Uterus (tissue), 3 donors: ENCODE measurements at regions not wholly inside any gene's neighbourhood (a gene's known extent, or its start where the extent isn't known, plus 50 kb on each side); places are given as distances from the start of the nearest gene placed in this dataset.

ENCODE experiments used
- DNase-seq, 2 donors: peaks; one replicate each; pipeline ENCODE4 v3.0.0-alpha.2; 2019 to 2020
- H3K27ac ChIP-seq, 2 donors: fragments of 200-600 bp; sonication (generic); 1 replicate in 1 of 2; 2 replicates in 1 of 2; pipeline ENCODE4 v1.5.1; 2016 to 2018
- H3K27me3 ChIP-seq, 2 donors: fragments of 200-600 bp; sonication (generic); one replicate each; pipeline ENCODE4 v1.5.1; 2018 to 2019; ENCODE audit warnings: control low read depth in 1 of 2
- H3K36me3 ChIP-seq, 2 donors: fragments of 200-600 bp; sonication (generic); one replicate each; pipeline ENCODE4 v1.5.1; 2019; ENCODE audit warnings: control low read depth in 1 of 2
- H3K4me1 ChIP-seq, 2 donors: fragments of 200-600 bp; sonication (generic); one replicate each; pipeline ENCODE4 v1.5.1; 2018 to 2019; ENCODE audit warnings: control low read depth in 1 of 2
- H3K4me3 ChIP-seq, 2 donors: fragments of 200-600 bp; sonication (generic); 1 replicate in 1 of 2; 2 replicates in 1 of 2; pipeline ENCODE4 v1.5.1; 2018 to 2019; ENCODE audit warnings: mild to moderate bottlenecking in 1 of 2
- H3K9me3 ChIP-seq, 2 donors: fragments of 200-600 bp; sonication (generic); one replicate each; pipeline ENCODE4 v1.5.1; 2019; ENCODE audit warnings: control low read depth in 1 of 2
- POLR2A ChIP-seq, 2 donors: fragments of 450-650 bp; IDR thresholded peaks; one replicate each; pipeline ENCODE4 v1.6.1; 2016; ENCODE audit warnings: antibody characterized with exemption in 2 of 2, mild to moderate bottlenecking in 1 of 2, moderate library complexity in 1 of 2
- intact Hi-C: fragments of 100-400 bp; cut with DNase I; formaldehyde crosslinking; loops from one replicate; pipeline ENCODE4 v1.15.1; 2023; ENCODE audit warnings: low total_unique reads
- TF ChIP-seq, protein P1 (sequence below), 4 experiments: fragments of 200-600 bp in 2 of 4; fragments of 450-650 bp in 2 of 4; sonication (generic) in 2 of 4; IDR thresholded peaks; one replicate each; pipeline ENCODE4 v1.5.1; 2016 to 2019; ENCODE audit warnings: antibody characterized with exemption in 4 of 4, mild to moderate bottlenecking in 2 of 4, moderate library complexity in 1 of 4
- donor health status: DM: yes; HTN: yes; CAD: no.

GRCh38 chr2:196399096-196399495 lies 227.7 kb upstream of the STK17B start:
- Histone ChIP-seq H3K36me3 (no peaks in the 10 kb centered on the region), H3K27ac (no peak overlapping the region), H3K4me1 (no peaks in the 10 kb centered on the region), H3K4me3 (no peak overlapping the region), H3K9me3 (no peaks in the 10 kb centered on the region), H3K27me3 (no peaks in the 10 kb centered on the region)
- DNase-seq = no peak
- intact Hi-C loops = no loop called here
- TF ChIP-seq POLR2A (IDR thresholded peaks at IDR 0.05) = no peak
- TF ChIP-seq, protein P1, sequence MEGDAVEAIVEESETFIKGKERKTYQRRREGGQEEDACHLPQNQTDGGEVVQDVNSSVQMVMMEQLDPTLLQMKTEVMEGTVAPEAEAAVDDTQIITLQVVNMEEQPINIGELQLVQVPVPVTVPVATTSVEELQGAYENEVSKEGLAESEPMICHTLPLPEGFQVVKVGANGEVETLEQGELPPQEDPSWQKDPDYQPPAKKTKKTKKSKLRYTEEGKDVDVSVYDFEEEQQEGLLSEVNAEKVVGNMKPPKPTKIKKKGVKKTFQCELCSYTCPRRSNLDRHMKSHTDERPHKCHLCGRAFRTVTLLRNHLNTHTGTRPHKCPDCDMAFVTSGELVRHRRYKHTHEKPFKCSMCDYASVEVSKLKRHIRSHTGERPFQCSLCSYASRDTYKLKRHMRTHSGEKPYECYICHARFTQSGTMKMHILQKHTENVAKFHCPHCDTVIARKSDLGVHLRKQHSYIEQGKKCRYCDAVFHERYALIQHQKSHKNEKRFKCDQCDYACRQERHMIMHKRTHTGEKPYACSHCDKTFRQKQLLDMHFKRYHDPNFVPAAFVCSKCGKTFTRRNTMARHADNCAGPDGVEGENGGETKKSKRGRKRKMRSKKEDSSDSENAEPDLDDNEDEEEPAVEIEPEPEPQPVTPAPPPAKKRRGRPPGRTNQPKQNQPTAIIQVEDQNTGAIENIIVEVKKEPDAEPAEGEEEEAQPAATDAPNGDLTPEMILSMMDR (IDR thresholded peaks at IDR 0.05) = no peak

DNA sequence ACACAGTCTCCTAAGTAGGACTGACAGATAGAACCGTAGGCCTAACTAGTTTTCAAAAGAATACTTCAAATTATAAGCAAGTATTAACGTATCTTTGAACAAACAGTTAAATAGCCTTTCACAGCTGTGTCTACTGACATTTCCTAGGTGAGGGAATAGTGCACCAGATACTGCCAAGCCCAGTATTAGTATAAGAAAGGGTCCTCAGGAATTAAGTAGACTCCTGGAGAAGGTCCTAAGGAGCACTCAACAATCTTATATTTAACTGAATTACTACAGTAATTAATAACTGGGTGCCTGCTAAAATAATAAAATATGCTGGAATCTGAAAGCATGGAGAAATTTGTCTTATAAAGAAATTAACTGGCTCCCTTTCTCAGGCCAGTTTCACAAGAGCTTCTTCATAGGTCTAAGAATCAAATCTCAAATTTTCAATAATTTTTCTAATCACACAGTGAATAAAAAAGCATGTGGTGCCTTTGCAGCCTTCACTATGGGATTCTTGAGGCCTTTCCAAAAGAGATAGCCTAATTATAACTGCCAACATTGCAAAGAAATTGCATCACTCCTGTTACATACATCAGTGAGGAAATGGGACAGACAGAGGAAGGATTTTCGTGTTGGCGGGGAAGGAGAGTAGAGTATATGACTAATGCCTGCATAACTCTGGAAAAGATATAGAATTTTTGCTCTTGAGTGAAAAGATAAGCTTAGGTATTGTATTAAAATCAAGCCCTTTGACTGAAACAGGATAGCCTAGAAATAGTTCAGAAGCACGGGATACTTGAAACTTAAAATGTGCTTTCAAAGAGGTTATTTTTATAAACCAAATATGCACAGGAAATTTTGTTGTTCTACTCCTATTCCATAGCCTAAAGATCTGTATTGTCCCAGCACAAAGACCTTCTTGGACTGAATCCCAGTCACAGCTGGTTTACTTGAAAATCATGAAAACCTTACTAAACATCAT lies 228.6 kb upstream of the STK17B start:
- Histone ChIP-seq H3K4me1 (no peaks in the 10 kb centered on the region), H3K4me3 (no peak overlapping the region), H3K36me3 (no peaks in the 10 kb centered on the region), H3K9me3 (no peaks in the 10 kb centered on the region), H3K27me3 (no peaks in the 10 kb centered on the region), H3K27ac (no peak overlapping the region)
- DNase-seq = no peak
- TF ChIP-seq, protein P1 (IDR thresholded peaks at IDR 0.05) = no peak
- no peak for TF ChIP-seq POLR2A (IDR thresholded peaks at IDR 0.05)
- intact Hi-C loops = no loop called here

- no peak overlapping the region for H3K4me3 ChIP-seq
- intact Hi-C loops = no loop called here
- no peaks in the 10 kb centered on the region for H3K4me1 ChIP-seq
- H3K27me3 ChIP-seq = no peaks in the 10 kb centered on the region
- H3K27ac ChIP-seq = no peak overlapping the region
- H3K9me3 ChIP-seq = no peaks in the 10 kb centered on the region
- no peak for DNase-seq
- no peaks in the 10 kb centered on the region for H3K36me3 ChIP-seq
- TF ChIP-seq POLR2A (IDR thresholded peaks at IDR 0.05) = no peak
- TF ChIP-seq, protein P1 (IDR thresholded peaks at IDR 0.05) = no peak
Measured at GRCh38 chr2:196403471-196403870, 232.1 kb upstream of the STK17B start.

DNA sequence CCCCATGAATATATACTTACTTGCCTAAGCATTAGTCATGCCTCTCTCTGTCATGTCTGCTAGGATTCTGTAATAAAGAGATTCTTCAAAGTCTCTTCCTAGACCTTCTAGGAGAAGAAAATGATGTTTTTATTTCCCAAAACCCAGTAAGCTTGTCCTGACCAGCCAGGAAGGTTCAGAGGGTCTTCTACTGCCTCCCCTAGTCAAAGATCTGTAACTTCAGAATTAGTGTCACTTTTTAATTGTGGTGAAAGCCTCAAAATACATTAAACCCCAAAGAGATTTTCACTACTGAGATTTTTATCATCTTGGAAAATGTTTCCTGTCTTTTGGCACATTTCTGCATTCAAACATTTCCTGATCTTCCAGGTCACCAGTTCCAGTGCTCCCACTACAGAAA lies 232.9 kb upstream of the STK17B start:
- intact Hi-C loops = no loop called here
- H3K4me3 ChIP-seq = no peak overlapping the region
- H3K36me3 ChIP-seq = no peaks in the 10 kb centered on the region
- no peaks in the 10 kb centered on the region for H3K27me3 ChIP-seq
- DNase-seq = no peak
- no peak for TF ChIP-seq POLR2A (IDR thresholded peaks at IDR 0.05)
- TF ChIP-seq, protein P1 (IDR thresholded peaks at IDR 0.05) = no peak
- no peak overlapping the region for H3K27ac ChIP-seq
- H3K9me3 ChIP-seq = no peaks in the 10 kb centered on the region
- H3K4me1 ChIP-seq = no peaks in the 10 kb centered on the region

DNA sequence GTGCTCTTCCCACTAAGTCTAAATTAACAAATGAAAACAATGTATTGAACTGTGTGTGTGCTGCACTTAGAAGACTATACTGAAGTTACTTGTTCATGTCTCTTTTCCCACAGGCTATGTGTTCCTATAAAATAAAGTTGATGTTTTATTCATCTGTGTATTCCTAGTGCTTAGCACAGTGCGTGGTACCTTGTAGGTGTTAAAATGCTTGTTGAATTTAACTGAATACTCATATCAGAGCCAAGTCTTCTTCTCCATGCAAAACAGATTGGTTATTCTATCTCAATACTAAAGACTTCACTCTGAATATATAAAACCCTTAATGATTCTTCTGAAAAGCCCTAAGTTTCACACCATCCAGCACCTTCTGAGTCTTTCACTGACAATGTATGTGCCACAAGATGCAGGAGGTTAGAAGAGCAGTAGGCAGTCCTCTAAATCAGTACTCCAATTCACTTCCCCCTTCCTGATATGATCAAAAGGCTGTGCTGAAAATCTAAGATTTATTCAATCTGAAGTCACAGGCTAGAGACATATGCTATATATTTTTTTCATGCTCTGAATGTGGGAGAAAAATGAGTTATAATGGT lies 231.7 kb upstream of the CCDC150 start:
- DNase-seq = no peak
- H3K9me3 ChIP-seq = no peaks in the 10 kb centered on the region
- H3K27me3 ChIP-seq = no peaks in the 10 kb centered on the region
- TF ChIP-seq, protein P1 (IDR thresholded peaks at IDR 0.05) = no peak
- H3K36me3 ChIP-seq = no peaks in the 10 kb centered on the region
- no peaks in the 10 kb centered on the region for H3K4me1 ChIP-seq
- H3K4me3 ChIP-seq = no peak overlapping the region
- no peak overlapping the region for H3K27ac ChIP-seq
- intact Hi-C loops = no loop called here
